Upper lobe of left lung (tissue), 4 donors: ENCODE measurements at regions not wholly inside any gene's neighbourhood (a gene's known extent, or its start where the extent isn't known, plus 50 kb on each side); places are given as distances from the start of the nearest gene placed in this dataset.

Source experiments
- CTCF ChIP-seq, 6 experiments: fragments of 450-650 bp in 4 of 6; fragments of 200-600 bp in 2 of 6; sonication (generic) in 2 of 6; IDR thresholded peaks; one replicate each; pipeline ENCODE4 v1.5.1; 2016 to 2019; ENCODE audit warnings: antibody characterized with exemption in 6 of 6
- EP300 ChIP-seq, 4 donors: sonication (generic); formaldehyde crosslinking; IDR thresholded peaks; one replicate each; pipeline ENCODE4 v1.5.1; 2017; ENCODE audit warnings: antibody characterized with exemption in 4 of 4, control low read depth in 2 of 4

GRCh38 chr2:57711991-57712390 lies 334.6 kb upstream of the VRK2 start:
- TF ChIP-seq EP300 (IDR thresholded peaks at IDR 0.05), result no peak
- TF ChIP-seq CTCF (IDR thresholded peaks at IDR 0.05), result no peak
